DOHH2 (cell line): ENCODE measurements at regions not wholly inside any gene's neighbourhood (a gene's known extent, or its start where the extent isn't known, plus 50 kb on each side); places are given as distances from the start of the nearest gene placed in this dataset.

Experiments
- EZH2phosphoT487 ChIP-seq: fragments of 200-600 bp; sonication (generic); IDR thresholded peaks from 2 replicates; pipeline ENCODE4 v1.6.1; 2017; ENCODE audit warnings: borderline replicate concordance, mild to moderate bottlenecking, antibody characterized with exemption, low read length, moderate library complexity, mixed read lengths
- TF ChIP-seq, protein P1 (sequence below): fragments of 200-600 bp; sonication (generic); IDR thresholded peaks from one replicate; pipeline ENCODE4 v1.5.1; 2014; ENCODE audit warnings: antibody characterized with exemption, mild to moderate bottlenecking, low read depth, low read length; ENCODE audit not compliant: poor library complexity, severe bottlenecking

DNA sequence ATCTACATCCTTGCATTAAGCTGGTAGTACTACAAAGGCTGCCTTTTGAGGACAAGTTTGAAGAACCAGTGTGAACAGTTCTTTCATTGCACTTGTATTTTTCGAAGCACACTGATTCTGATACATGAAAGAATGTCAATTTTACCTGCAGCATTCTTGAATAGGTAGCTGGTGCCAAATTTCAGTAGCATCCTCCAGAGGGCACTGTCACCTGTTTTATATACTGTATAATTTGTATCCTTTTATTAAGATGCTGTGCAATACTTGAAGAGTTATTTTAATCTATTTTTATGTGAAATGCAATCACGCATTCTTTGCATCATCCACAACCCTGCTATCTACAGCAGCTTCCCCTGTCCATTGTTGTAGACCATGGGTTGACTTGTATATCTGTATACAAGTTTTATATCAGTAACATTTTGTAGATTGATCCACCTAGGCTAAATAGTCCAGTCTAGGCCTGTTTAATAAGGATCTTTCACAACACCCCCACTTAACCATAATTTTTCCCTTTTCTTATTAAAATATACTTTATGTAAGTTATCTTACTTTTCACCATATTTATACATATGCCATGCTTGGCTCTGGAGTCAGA lies 325.7 kb downstream of the PCDH7 start:
- TF ChIP-seq, protein P1, sequence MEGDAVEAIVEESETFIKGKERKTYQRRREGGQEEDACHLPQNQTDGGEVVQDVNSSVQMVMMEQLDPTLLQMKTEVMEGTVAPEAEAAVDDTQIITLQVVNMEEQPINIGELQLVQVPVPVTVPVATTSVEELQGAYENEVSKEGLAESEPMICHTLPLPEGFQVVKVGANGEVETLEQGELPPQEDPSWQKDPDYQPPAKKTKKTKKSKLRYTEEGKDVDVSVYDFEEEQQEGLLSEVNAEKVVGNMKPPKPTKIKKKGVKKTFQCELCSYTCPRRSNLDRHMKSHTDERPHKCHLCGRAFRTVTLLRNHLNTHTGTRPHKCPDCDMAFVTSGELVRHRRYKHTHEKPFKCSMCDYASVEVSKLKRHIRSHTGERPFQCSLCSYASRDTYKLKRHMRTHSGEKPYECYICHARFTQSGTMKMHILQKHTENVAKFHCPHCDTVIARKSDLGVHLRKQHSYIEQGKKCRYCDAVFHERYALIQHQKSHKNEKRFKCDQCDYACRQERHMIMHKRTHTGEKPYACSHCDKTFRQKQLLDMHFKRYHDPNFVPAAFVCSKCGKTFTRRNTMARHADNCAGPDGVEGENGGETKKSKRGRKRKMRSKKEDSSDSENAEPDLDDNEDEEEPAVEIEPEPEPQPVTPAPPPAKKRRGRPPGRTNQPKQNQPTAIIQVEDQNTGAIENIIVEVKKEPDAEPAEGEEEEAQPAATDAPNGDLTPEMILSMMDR, result peak; percentile 73
- TF ChIP-seq EZH2phosphoT487, result no peak
